Stimulated activated CD4-positive, alpha-beta T cell treated with anti-CD3 and anti-CD28 coated beads, Interleukin-1b, Interleukin-23, amount 100 ng/mL, for 4 hours (primary cell): ENCODE measurements at regions not wholly inside any gene's neighbourhood (a gene's known extent, or its start where the extent isn't known, plus 50 kb on each side); places are given as distances from the start of the nearest gene placed in this dataset.

Experiments
- DNase-seq, 2 donors: peaks; one replicate each; pipeline ENCODE4 v3.0.0-alpha.2; 2020; ENCODE audit warnings: low read depth in 2 of 2

DNA sequence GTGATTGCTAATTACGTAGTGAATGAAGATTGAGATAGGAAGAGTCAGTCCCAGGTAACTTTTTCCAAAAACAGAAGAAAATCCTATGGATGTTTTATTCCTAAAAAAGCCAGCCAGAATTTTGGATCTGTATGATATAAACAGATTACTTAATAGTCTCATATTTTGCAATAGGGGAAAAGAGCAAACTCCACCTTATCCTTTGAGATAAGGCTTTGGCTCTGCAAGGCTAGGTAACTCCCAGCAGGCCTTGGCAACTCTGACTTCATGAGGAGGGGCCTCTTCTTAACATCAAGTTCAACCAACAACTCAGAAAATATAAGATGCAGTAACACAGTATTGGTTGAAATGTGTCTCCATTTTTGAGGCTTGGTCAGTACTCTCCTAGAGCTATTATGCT, 98.7 kb upstream of the SLC4A4 start:
- no peak for DNase-seq

DNA sequence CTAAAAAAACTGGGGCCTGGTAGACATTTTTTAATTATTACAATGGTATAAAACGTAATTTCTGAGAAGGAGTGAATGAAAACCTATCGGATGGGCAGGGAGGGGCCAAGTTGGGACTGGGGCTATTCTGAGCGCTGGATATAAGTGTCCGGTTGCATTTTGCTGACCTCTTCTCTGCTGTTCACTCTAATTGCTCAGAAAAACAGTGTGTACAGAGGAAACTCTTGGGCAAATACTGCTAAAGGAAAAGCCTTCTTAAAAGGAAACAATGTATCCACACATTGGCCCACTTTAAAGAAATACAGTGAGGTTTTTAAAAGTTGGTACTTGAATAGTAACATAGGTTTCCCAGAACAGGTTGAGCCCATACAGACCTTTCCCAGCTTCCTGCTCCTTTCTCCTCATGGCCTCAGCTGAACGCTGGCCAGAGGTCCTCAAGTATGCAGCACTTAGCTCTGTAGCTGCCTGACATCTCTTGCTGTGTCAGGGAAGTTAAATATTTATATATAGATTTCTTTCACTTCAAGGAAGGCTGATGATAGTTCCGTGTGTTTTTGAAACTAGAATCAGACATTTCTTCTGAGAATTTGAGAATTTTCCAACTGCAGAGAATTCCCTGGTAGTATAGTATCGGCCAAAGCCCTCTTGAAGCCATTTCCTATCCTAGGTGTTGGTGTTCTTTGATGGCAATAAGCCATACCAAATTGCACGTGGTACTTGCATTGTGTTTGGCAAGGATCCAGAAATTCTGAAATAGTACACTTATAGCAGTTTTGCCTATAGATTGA, 97.1 kb upstream of the SLC4A4 start:
- no peak for DNase-seq

DNA sequence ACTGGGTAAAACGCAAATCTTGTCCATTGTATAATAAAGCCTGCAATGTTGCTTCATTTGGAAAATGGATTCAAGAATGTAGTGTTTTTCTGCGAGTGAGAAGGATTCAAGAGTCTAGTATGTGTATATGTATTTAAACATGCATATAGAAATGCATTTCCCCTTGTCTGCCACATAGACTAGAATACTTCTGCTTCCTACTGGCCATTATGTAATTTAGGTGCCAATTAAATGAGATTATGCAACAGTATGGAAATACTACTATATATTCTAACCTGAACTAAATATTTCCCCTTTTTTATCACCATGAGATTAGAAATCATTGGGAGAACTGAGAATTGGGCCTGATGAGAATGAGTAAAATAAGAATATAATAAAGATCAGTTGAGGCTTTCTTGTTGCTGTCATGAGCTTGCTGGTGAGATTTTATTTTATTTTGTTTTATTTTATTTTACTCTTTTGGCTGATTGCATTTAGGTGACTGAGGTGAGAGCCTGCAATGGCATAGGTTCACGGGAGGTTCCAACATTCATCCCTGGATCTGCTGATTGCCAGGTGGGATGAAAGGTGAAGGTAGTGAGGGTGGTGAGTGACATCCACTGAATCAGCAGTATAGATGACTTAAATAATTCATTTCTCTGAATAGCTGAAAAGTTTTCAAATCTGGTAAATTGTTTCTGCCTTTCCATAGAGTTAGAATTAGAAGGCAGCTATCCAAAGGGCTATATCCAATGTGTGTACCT, 95.6 kb upstream of the SLC4A4 start:
- no peak for DNase-seq

DNA sequence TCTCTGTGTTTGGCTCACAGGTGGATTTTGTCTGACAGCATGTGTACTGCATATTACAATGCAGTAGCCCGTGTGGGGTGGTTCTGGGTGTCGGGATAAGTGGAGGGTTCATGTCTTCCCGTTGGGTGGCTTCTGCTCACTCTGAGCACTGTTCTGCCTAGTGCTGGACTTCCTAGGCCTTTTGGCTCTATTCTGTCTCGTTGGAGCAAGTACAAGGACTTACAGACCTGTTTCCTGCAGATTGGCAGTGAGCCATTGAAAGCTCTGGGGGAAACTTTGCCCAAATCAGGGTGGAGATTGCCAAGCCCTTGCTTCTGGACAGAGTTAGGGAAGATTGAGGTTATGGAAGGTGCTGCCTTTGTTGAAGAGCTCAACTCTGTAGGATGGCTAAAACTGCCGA, 91.1 kb upstream of the SLC4A4 start:
- no peak for DNase-seq

DNA sequence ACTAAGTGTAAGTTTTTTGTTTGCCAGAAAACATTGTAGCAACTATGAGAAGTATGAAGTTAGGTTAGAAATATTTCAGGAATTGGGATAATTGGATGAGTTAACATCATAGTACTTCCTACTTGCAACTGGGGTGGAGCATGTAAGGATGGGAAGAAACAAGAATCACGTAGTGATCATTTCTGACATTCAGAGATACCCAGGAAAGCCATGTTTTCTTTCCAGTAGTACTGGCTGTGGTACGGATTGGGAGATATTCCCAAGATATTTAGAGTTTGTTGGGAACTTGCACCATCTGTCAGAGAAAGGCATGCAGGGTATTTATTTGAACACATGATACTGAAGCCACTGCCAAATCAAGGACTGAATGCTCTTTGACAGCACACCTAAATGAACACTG, 87.6 kb upstream of the SLC4A4 start:
- no peak for DNase-seq

DNA sequence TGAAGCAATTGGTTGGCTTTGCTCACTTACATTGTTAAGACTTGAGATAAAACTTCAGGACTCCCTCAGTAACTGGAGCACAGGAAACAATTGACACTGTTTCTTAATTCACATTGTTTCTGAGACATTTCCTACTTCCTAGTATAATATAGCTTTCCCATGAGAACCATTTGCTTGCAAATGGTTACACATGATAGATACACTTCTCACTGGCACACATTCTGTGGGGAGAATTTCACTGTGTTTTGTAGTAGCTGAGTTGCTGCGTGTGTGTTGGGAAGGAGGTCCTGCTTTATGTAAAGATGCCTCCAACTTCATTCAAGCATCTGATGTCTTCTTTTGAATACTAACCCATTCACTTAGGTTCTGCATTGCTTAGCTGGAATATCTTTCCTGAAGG, 85.3 kb upstream of the SLC4A4 start:
- no peak for DNase-seq

DNA sequence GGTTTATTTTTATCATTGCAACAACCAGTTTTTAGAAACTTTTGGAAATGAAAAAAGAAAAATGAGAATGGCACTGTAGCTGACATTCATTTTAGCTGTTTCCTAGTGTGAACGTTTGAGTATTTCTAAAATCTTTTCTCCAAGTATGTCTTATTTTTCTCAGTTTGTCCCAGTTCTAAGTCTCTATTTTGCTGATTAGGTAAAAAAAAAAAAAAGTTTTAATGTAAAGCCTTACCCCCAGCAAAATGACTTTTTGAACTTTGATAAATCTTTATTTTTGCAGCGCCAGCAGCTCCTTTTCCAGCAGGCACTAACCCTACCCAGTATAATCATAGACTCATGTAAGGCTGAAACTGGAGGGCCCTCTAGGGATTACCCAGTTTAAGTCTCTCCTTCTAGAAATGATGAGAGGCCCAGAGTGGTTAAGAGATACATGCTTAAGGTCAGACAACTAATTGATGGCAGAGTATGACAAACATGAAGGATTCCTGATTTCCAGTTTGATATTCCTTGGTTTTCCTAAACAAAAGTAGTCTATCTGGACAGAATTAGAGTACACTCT, 84.3 kb upstream of the SLC4A4 start:
- no peak for DNase-seq

DNA sequence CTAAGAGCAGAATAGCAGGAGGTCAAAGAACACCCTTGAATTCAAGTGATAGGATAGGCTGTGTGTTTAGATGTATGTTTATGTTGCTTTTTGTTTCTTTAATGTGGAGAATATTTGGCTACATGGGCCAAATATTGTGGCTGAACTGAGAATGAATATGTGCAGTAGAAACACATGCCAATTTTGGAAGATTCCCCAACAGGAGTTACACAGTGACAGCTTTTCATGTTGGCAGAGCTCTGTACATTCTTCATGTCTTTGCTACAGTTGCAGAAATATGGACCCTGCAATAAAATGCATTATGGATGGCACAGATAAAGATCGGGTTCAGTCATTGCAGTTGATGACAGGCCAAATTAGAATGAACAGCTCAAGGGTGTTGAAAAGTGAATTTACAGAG, 82.8 kb upstream of the SLC4A4 start:
- DNase-seq = no peak

DNA sequence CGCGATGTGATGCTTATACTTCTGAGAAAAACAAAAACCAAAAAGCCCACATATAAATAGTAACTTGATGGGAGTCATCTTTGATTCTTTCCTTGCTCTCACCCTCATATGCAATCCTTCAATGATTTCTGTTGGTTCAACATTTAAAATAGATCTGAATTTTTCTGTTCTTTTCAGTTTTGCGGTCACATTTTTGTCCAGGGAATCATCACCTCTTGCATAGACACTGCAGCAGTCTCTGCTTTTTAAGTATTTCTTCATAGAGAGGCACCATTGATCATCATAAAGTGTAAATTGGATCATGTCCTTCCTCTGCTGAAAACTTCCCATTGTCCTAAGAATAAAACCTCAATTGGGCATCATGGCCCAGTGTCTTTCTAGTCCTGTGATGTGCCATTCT, 81.1 kb upstream of the SLC4A4 start:
- no peak for DNase-seq

DNA sequence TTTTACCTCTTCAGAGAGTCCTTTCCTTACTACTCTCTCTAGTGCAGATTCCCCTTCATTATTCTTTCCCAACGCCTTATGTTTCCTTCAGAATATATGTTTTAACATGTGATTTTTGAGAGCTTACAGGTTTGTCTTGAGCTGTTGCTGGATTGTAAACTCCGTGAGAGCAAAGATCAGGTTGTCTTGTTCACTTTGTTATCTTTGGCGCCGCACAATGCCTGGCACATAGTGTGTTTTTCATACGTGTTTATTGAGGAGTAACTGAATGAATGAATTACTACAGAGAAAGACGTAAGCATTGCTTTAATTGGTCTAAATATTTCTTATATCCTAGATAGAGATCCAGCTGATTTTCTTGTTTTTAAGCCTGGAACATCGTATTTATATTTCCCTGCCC, 80.5 kb upstream of the SLC4A4 start:
- DNase-seq = no peak

DNA sequence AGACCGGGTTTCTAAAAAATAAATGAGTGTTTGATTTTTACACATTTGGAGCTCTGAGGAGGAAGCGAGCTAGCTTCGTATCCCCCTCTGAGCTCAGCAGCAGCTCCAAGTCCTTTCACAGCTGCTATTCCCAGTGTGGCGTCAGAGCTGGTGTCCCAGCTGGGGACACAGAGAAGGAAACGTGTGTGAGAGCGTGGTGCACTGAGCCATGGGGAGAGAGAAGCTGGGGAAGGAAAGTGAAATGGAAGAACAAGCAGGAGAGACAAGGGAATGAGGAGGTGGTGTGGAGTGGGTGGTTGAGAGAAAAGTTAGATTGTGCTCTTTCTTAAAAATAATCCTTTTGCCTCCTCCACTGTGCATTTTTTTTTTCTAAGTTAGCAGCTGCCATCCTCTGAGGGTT, 79.5 kb upstream of the SLC4A4 start:
- no peak for DNase-seq

DNA sequence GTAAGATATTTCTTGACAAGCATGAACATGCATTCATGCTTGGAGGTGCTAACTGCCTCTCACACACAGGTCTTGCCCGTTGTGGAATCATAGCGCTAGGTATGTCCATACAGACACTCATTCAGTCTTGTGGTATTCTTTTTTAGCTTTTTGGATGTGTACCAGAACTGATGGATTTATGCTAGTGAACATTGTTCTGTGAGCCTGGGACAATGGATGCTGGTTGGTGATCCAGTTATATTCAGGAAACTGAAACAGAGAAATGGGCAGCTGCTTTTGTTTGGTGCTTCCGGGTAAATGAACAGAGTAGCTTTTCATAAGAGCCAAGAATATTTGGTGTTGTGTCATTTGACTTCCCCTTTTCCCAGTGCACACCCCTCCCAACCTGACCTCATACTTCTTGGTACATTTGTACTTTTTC, 78.9 kb upstream of the SLC4A4 start:
- DNase-seq = no peak

DNA sequence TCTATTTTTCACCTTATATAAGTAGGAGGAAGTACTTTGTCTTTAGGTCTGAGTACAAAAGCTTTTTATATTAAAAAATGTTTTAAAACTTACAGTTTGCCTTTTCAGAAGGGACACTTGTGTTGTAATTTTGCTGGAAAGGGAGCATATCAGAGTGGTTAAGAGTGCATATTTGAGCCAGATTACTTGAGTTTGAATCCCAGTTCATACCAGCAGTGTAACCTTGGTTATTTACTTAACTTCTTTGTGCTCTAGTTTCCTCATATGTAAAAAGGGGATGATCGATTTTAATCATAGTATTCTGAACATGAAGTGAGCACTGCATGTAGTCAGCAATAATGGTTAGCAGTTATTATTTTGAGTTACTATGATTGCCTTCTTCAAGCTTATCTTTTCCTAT, 78.3 kb upstream of the SLC4A4 start:
- DNase-seq = no peak

DNA sequence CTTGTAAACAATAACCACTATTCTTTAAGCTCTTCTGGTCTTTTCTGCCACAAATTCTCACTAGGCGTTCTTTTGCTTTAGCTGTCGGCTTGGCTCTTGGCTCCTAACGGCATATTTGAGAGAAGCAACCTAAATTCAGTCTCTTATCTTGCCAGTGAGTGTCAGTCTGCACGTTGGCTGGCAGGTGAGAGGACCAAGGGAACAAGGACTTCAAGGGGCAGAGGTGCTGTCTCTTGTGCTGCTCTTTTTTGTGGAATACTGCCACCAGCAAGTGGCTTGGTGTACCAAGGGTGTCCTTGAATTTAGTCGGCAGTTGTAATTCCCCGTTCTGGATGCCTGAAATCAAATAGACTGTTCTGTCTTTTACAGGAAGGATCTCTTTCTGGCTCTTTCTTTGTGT, 77.8 kb upstream of the SLC4A4 start:
- no peak for DNase-seq

DNA sequence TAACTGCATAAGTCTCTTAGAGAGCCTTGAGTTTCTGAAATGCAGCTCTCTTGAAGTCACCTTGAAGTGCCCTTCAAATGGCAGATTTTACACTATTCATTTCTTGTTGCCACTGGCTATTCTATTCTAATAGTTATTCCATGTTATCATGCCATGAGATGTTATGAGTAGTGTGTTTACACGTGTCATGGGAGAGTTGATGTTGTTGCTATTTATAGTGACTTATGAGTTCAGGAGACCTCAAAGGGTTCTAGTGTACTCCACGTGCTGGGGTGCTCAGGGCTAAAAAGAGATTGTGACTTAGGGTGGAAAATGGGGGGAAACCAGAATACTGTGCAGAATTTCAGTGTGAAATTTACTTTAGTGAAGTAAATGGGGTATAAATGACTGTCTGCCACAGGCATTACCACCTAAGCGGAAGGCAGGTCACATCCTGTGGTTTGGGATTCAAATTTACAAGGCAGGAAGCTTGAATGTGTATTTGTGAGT, 77.1 kb upstream of the SLC4A4 start:
- no peak for DNase-seq

DNA sequence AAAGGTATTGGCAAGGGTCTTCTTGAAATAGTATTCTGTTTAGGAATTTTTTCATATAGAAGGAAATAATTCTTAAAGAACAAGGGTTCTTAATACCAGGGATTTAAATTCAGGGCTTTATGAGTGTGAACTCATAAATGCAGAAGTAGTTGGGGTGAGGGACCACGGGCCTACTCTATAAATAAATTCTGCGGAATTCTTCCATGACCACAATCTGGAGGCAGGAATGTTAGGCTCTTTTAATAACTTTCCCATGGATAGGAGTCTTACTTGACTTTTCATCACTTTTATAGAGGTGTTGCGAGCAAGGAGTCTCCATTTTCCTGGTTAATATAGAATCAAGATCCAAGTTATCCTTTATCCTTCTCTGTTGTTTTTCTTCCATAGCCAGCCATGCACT, 76.7 kb upstream of the SLC4A4 start:
- DNase-seq = no peak

DNA sequence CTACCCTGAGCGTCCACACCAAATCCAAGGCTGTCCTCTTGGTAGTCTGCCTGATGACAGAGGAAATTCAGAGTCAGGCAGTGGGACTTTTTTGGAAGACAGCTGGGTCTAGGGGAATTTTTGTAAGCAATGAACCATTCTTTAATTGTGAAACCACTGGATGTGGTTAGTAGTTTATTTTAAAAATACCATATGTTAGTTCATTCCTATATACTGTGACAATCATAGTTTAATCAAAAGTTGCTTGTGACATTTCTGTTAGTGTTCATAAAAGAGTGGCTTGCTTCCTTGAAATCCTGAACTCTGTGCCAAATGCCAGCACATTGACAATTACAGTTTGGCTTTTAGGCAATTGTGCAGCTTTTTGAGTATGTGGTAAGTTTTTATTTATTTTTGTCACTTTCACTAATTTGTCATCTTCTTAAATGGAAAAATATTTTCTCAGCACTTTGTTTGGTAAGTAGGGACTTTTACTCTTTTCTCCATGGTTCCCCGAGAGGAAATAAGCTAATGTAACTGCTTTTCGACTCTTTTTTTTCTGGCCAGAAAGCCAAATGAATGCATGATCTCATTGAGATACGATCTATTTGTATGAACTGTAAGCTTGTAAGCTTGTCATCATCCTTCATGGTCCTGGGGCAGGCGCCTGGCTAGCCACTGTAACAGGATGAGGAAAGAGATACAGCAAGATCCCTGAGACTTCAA, 72.6 kb upstream of the SLC4A4 start:
- no peak for DNase-seq

DNA sequence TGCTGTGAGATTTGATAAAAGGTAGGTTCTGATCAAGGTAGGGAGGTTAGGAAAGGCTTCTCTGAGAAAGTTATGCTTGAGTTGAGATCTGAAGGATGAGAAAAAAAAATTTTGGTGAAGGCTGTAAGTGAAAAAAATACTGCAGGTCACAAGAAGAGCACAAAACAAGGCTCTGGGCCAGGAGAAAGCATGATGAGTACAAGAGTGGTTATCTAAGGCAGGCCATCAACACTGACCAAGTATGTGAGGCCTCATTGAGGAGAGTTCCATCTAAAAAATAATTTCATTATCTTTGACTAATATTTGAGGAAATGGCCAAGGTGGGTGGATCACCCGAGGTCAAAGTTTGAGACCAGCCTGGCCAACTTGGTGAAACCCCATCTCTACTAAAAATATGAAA, 71.6 kb upstream of the SLC4A4 start:
- no peak for DNase-seq

DNA sequence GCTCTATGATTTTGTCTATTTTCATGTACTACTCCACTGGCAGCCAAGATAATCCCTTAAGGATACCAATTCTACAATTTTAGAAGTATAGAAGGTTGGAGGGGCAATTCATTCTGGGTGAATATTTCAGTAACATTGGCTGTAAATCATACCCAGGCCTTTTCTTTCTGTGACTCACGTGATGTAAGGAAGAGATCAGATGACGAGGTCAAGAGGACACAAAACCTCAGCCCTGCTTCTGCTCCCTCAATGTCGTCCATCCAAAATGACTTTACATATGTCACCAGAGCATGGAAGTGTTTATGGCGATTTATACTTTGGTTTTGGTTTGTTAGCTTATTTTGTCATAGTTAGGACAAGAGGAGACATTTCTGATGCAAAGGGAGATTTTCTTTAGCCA, 70.7 kb upstream of the SLC4A4 start:
- DNase-seq = no peak

DNA sequence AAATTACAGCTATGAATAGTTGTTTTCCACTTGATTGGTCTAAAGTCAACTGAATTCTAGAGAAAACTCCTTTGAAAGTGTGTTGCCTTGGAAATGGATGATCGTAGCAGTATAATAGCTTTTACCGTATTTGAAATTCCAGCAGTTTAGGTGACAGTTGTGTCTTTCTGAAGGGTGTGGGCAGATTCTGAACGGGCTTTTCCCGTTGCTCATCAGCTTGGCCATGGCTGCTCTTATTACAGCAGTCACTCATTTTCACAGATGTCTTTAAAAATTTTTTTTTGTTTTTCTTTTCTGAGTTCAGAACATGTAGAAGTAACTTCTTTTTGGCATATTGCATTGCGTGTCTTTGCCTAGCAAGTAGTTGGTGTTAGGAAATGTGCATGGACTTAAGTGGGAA, 69.6 kb upstream of the SLC4A4 start:
- DNase-seq = no peak

DNA sequence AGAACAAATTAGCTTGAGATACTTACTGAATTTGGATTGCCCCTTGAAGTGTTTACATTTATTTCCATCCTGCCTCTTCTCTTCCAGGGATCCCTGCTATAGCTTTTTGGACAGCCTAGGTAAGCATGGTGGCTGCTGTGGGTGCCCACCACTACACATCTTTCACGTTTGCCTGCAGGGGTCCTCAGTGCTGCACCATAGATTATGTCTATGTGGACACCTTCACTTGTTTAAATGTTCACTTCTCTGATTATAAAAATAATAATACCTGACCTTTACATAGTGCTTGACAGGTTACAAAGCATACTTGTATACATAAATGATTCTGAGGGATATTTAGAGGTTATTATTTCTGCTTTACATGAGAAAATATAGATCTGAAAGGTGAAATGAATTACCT, 67.9 kb upstream of the SLC4A4 start:
- DNase-seq = no peak

DNA sequence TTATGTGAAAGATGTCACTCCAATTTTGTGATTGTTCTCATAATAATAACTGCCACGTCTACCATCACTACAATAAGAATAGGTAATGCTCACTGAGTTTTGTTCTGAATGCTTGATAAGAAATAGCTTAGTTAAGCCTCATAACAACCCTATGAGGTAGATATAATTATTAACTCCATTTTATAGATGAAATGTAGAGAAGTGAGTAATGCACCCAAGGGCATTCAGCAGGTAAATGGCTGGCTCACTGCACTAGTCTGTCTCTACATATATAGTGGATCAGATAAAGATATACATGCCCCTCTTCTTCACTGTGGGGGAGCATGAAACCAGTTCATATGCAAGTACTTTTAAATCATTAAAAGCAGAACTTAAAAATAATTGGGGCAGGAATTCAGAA, 65.8 kb upstream of the SLC4A4 start:
- DNase-seq = no peak
